ENCODE measurements at regions not wholly inside any gene's neighbourhood (a gene's known extent, or its start where the extent isn't known, plus 50 kb on each side); places are given as distances from the start of the nearest gene placed in this dataset.

- Histone ChIP-seq H3K36me3 (ENCODE audit: control insufficient read depth, insufficient read depth, low read length) (no peaks in the 10 kb centered on the region), H3K27ac (ENCODE audit: extremely low read depth, low read depth, low read length) (no peak overlapping the region), H3K9ac (ENCODE audit: insufficient read depth in 1 of 2, low read depth in 2 of 2, low read length in 2 of 2) (no peak overlapping the region), H3K9me3 (replicated peaks; ENCODE audit: control insufficient read depth, insufficient read depth, low read depth, low read length) (peaks cover 2% of the 10 kb centered on the region; the same call in 1 of the 2 replicates), H3K4me1 (replicated peaks in 1 of 2; ENCODE audit: control insufficient read depth in 2 of 2, insufficient read depth in 2 of 2, low read length in 2 of 2) (no peaks in the 10 kb centered on the region), H4K20me1 (replicated peaks; ENCODE audit: control insufficient read depth, insufficient read depth, low read length) (no peaks in the 10 kb centered on the region), H2AFZ (ENCODE audit: low read depth, low read length) (no peak overlapping the region), H3K27me3 (ENCODE audit: control insufficient read depth in 2 of 2, insufficient read depth in 2 of 2, low read length in 2 of 2) (no peaks in the 10 kb centered on the region; a peak in 1 of 5 replicates), H3K4me3 (no peak overlapping the region), H3K4me2 (ENCODE audit: insufficient read depth, low read length) (no peak overlapping the region), H3K9me1 (ENCODE audit: control insufficient read depth, insufficient read depth, low read length) (no peaks in the 10 kb centered on the region), H3K79me2 (ENCODE audit: control insufficient read depth, insufficient read depth, low read length) (no peaks in the 10 kb centered on the region)
- in situ Hi-C loops (cut with MboI) = no loop called here
- BruUV-seq (replicated peaks) = no TSS peak
- 38% methylated on average over 4 of the region's 4 CpGs for WGBS (ENCODE audit: insufficient coverage, low coverage, missing lambda C conversion rate)
- FAIRE-seq (no peak), DNase-seq (ENCODE audit: extremely low read depth in 1 of 4, low spot score in 3 of 4) (no peak), ATAC-seq (no peak)
- POLR2A ChIA-PET = no interaction called here
- TF ChIP-seq NFE2 (IDR thresholded peaks at IDR 0.05; ENCODE audit: low read depth) (no peak), TAF15 (IDR thresholded peaks at IDR 0.05; ENCODE audit: low read depth, low read length) (no peak), ZKSCAN1 (IDR thresholded peaks at IDR 0.05; ENCODE audit: low read depth, low read length) (no peak), CHD2 (IDR thresholded peaks at IDR 0.05; ENCODE audit: low read depth, low read length) (no peak), ZBTB33 (CRISPR knock-in tag; IDR thresholded peaks at IDR 0.05) (no peak), ERF (CRISPR knock-in tag; IDR thresholded peaks at IDR 0.05) (no peak), MYC (IDR thresholded peaks at IDR 0.05; ENCODE audit: low read depth, low read length) (no peak), MYC (CRISPR knock-in tag; IDR thresholded peaks at IDR 0.05; ENCODE audit: borderline replicate concordance, low read depth) (no peak), GATAD2B (IDR thresholded peaks at IDR 0.05; ENCODE audit: borderline replicate concordance) (no peak)
- CTCF ChIA-PET (ENCODE audit: low intra/inter-chr PET ratio) = no interaction called here
- intact Hi-C loops (cut with micrococcal nuclease) = no loop called here
Measured at GRCh38 chr4:128623508-128624215, 185.8 kb upstream of the JADE1 start.
